PFSK-1 (cell line): ENCODE measurements at regions not wholly inside any gene's neighbourhood (a gene's known extent, or its start where the extent isn't known, plus 50 kb on each side); places are given as distances from the start of the nearest gene placed in this dataset.

ENCODE experiments used
- FOXP2 ChIP-seq: optimal IDR thresholded peaks from 2 replicates; pipeline ENCODE3; 2011; ENCODE audit warnings: borderline replicate concordance, control low read depth, inconsistent platforms; ENCODE audit not compliant: insufficient read depth; ENCODE audit errors: extremely low read length, extremely low read depth
- POLR2AphosphoS5 ChIP-seq: IDR thresholded peaks from 2 replicates; pipeline ENCODE4 v1.6.1; 2012; ENCODE audit warnings: low read depth, mild to moderate bottlenecking, control low read depth, low read length, moderate library complexity
- SIN3A ChIP-seq: IDR thresholded peaks from 2 replicates; pipeline ENCODE4 v1.6.1; 2012; ENCODE audit warnings: mild to moderate bottlenecking, low read length, moderate library complexity, borderline replicate concordance; ENCODE audit not compliant: insufficient read depth
- TAF1 ChIP-seq: IDR thresholded peaks from 2 replicates; pipeline ENCODE4 v1.6.1; 2012; ENCODE audit warnings: low read length, control low read depth, borderline replicate concordance; ENCODE audit not compliant: insufficient read depth
- TF ChIP-seq, protein P1 (sequence below), 2 experiments: IDR thresholded peaks; 2 replicates each; pipeline versions ENCODE4 v1.6.1 to v1.8.0; 2011 to 2012; ENCODE audit warnings: low read depth in 2 of 2, low read length in 2 of 2, control low read depth in 1 of 2, inconsistent platforms in 1 of 2, mild to moderate bottlenecking in 1 of 2, moderate library complexity in 1 of 2; ENCODE audit not compliant: insufficient read depth in 1 of 2

GRCh38 chr6:114595186-114595585, 252.4 kb upstream of the HS3ST5 start:
- TF ChIP-seq TAF1 (no peak), POLR2AphosphoS5 (no peak), SIN3A (no peak), FOXP2 (no peak)
- TF ChIP-seq, protein P1, sequence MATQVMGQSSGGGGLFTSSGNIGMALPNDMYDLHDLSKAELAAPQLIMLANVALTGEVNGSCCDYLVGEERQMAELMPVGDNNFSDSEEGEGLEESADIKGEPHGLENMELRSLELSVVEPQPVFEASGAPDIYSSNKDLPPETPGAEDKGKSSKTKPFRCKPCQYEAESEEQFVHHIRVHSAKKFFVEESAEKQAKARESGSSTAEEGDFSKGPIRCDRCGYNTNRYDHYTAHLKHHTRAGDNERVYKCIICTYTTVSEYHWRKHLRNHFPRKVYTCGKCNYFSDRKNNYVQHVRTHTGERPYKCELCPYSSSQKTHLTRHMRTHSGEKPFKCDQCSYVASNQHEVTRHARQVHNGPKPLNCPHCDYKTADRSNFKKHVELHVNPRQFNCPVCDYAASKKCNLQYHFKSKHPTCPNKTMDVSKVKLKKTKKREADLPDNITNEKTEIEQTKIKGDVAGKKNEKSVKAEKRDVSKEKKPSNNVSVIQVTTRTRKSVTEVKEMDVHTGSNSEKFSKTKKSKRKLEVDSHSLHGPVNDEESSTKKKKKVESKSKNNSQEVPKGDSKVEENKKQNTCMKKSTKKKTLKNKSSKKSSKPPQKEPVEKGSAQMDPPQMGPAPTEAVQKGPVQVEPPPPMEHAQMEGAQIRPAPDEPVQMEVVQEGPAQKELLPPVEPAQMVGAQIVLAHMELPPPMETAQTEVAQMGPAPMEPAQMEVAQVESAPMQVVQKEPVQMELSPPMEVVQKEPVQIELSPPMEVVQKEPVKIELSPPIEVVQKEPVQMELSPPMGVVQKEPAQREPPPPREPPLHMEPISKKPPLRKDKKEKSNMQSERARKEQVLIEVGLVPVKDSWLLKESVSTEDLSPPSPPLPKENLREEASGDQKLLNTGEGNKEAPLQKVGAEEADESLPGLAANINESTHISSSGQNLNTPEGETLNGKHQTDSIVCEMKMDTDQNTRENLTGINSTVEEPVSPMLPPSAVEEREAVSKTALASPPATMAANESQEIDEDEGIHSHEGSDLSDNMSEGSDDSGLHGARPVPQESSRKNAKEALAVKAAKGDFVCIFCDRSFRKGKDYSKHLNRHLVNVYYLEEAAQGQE (IDR thresholded peaks at IDR 0.05; ENCODE audit: insufficient read depth in 1 of 2, low read depth in 2 of 2, low read length in 2 of 2), result no peak
